BJ (cell line): ENCODE measurements at regions not wholly inside any gene's neighbourhood (a gene's known extent, or its start where the extent isn't known, plus 50 kb on each side); places are given as distances from the start of the nearest gene placed in this dataset.

Experiments used
- CTCF ChIA-PET: fragments of 350-600 bp; formaldehyde crosslinking; extraction: SDS; loops from one replicate; lab custom pipeline; 2021; ENCODE audit warnings: antibody characterized with exemption, inconsistent platforms; lab: Yijun Ruan, JAX
- POLR2A ChIA-PET: fragments of 300-600 bp; sonication (Branson Sonifier 250); formaldehyde crosslinking; extraction: SDS; loops from one replicate; lab custom pipeline; 2021; ENCODE audit warnings: antibody characterized with exemption; lab: Charles Lee
- DNase-seq: peaks from one replicate; pipeline ENCODE4 v3.0.0-alpha.2; 2011; ENCODE audit warnings: low read depth
- H3K27me3 ChIP-seq: 2 replicates; pipeline ENCODE4 v1.6.0; 2011; ENCODE audit warnings: low read length; ENCODE audit not compliant: control insufficient read depth, insufficient read depth
- H3K36me3 ChIP-seq: 2 replicates; pipeline ENCODE4 v1.5.1; 2011; ENCODE audit warnings: low read length; ENCODE audit not compliant: control insufficient read depth, insufficient read depth
- H3K4me3 ChIP-seq: 2 replicates; pipeline ENCODE4 v1.5.1; 2011; ENCODE audit warnings: low read depth, mild to moderate bottlenecking, control low read depth, low read length
- TF ChIP-seq, protein P1 (sequence below): IDR thresholded peaks from 2 replicates; pipeline ENCODE4 v1.5.1; 2011; ENCODE audit warnings: low read depth, mild to moderate bottlenecking, control low read depth, inconsistent platforms, low read length, moderate library complexity; ENCODE audit not compliant: insufficient read depth

- TF ChIP-seq, protein P1, sequence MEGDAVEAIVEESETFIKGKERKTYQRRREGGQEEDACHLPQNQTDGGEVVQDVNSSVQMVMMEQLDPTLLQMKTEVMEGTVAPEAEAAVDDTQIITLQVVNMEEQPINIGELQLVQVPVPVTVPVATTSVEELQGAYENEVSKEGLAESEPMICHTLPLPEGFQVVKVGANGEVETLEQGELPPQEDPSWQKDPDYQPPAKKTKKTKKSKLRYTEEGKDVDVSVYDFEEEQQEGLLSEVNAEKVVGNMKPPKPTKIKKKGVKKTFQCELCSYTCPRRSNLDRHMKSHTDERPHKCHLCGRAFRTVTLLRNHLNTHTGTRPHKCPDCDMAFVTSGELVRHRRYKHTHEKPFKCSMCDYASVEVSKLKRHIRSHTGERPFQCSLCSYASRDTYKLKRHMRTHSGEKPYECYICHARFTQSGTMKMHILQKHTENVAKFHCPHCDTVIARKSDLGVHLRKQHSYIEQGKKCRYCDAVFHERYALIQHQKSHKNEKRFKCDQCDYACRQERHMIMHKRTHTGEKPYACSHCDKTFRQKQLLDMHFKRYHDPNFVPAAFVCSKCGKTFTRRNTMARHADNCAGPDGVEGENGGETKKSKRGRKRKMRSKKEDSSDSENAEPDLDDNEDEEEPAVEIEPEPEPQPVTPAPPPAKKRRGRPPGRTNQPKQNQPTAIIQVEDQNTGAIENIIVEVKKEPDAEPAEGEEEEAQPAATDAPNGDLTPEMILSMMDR: peak; percentile 10; the same call in 1 of the 2 replicates
Measured at GRCh38 chr11:126113515-126113957, 50.9 kb upstream of the CDON start.

DNA sequence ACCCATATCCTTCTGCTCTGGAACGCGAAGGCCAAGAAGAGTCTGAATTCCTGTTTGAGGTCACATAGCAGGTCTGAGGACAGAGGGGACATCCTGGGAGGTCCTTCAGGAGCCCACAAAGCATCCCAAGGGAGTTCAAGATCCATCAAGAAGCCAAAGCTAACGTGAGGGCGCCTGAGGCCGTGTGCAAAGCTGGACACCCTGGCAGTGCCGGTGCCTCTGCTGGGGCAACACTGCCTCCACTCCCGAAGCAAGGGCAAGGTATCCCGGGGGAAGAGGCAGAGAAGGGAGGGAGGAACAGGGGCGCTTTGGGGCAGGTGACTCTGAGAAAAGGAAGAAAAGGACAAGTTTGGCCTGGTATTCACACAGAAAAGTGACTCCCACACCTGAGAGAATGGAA is 50.3 kb upstream of the CDON start:
- Histone ChIP-seq H3K36me3 (no peaks in the 10 kb centered on the region), H3K27me3 (no peaks in the 10 kb centered on the region), H3K4me3 (no peak overlapping the region)
- CTCF ChIA-PET: no interaction called here
- POLR2A ChIA-PET: interaction anchor here (0.7 kb wide), 1 partner anchor 64 kb away, joined by 3 read pairs; no protein-coding TSS in a partner anchor
- TF ChIP-seq, protein P1: no peak
- no peak for DNase-seq

More at GRCh38 chr11:126113515-126113957, 50.9 kb upstream of the CDON start:
- DNase-seq: peak; percentile 95
- no peaks in the 10 kb centered on the region for H3K36me3 ChIP-seq
- ChIA-PET CTCF (interaction anchor here (0.8 to 0.9 kb wide), 2 partner anchors 10 to 191 kb away, joined by 3 to 4 read pairs; no protein-coding TSS in a partner anchor), POLR2A (interaction anchor here (0.6 to 1.0 kb wide), 4 partner anchors 18 to 488 kb away, joined by 3 to 4 read pairs (median 4); partner anchors contain the start of gene CHEK1)
- H3K4me3 ChIP-seq: no peak overlapping the region
- H3K27me3 ChIP-seq: no peaks in the 10 kb centered on the region

- no peak for DNase-seq
- no peak overlapping the region for H3K4me3 ChIP-seq
Measured at GRCh38 chr11:126112547-126112946, 49.9 kb upstream of the CDON start.

More at GRCh38 chr11:126112547-126112946, 49.9 kb upstream of the CDON start:
- POLR2A ChIA-PET: no interaction called here
- CTCF ChIA-PET: interaction anchor here (0.6 kb wide), 1 partner anchor 1469 kb away, joined by 3 read pairs; no protein-coding TSS in a partner anchor
- no peaks in the 10 kb centered on the region for H3K36me3 ChIP-seq
- no peaks in the 10 kb centered on the region for H3K27me3 ChIP-seq
- TF ChIP-seq, protein P1: no peak
